Breast epithelium (tissue), 4 donors: ENCODE measurements at regions not wholly inside any gene's neighbourhood (a gene's known extent, or its start where the extent isn't known, plus 50 kb on each side); places are given as distances from the start of the nearest gene placed in this dataset.

Experiments
- DNase-seq, 2 donors: peaks; one replicate each; pipeline ENCODE4 v3.0.0-alpha.2; 2019; ENCODE audit warnings: low spot score in 2 of 2
- H3K27ac ChIP-seq, 2 donors: fragments of 200-600 bp; sonication (generic) in 1 of 2; one replicate each; pipeline ENCODE4 v1.5.1; 2016 to 2019; ENCODE audit warnings: mild to moderate bottlenecking in 1 of 2
- H3K27me3 ChIP-seq, 2 donors: fragments of 200-600 bp; sonication (generic) in 1 of 2; one replicate each; pipeline versions ENCODE4 v1.5.1 to v1.6.0; 2017 to 2019; ENCODE audit warnings: control low read depth in 1 of 2, mild to moderate bottlenecking in 1 of 2
- H3K36me3 ChIP-seq: fragments of 200-600 bp; one replicate; pipeline ENCODE4 v1.5.1; 2019
- H3K4me1 ChIP-seq, 2 donors: fragments of 200-600 bp; sonication (generic); one replicate each; pipeline ENCODE4 v1.5.1; 2016 to 2019; ENCODE audit warnings: control low read depth in 1 of 2
- H3K4me3 ChIP-seq, 3 donors: fragments of 200-600 bp; sonication (generic); 1 replicate in 2 of 3; 2 replicates in 1 of 3; pipeline ENCODE4 v1.5.1; 2016 to 2019; ENCODE audit warnings: mild to moderate bottlenecking in 3 of 3, moderate library complexity in 2 of 3
- H3K9me3 ChIP-seq, 2 donors: fragments of 200-600 bp; sonication (generic) in 1 of 2; one replicate each; pipeline ENCODE4 v1.5.1; 2016 to 2019; ENCODE audit warnings: control low read depth in 1 of 2
- CTCF ChIP-seq, 3 donors: fragments of 450-650 bp; IDR thresholded peaks; one replicate each; pipeline ENCODE4 v1.5.1; 2016 to 2017; ENCODE audit warnings: antibody characterized with exemption in 3 of 3, mild to moderate bottlenecking in 3 of 3, moderate library complexity in 3 of 3
- POLR2A ChIP-seq: fragments of 450-650 bp; IDR thresholded peaks from one replicate; pipeline ENCODE4 v1.6.1; 2016; ENCODE audit warnings: antibody characterized with exemption, mild to moderate bottlenecking, moderate library complexity
- POLR2AphosphoS5 ChIP-seq, 3 donors: sonication (generic); formaldehyde crosslinking; IDR thresholded peaks; one replicate each; pipeline ENCODE4 v1.6.1; 2017; ENCODE audit warnings: antibody characterized with exemption in 3 of 3
- intact Hi-C: fragments of 100-400 bp; cut with DNase I; formaldehyde crosslinking; loops from one replicate; pipeline ENCODE4 v1.15.1; 2023; ENCODE audit warnings: low total_unique reads

- no peaks in the 10 kb centered on the region for H3K27me3 ChIP-seq
- H3K36me3 ChIP-seq, result no peaks in the 10 kb centered on the region
- TF ChIP-seq POLR2AphosphoS5 (IDR thresholded peaks at IDR 0.05) (no peak), POLR2A (no peak), CTCF (IDR thresholded peaks at IDR 0.05) (no peak)
- H3K27ac ChIP-seq, result no peak overlapping the region
- intact Hi-C loops, result loop anchor here (5.0 kb wide), 1 partner anchor 959 kb away; no protein-coding TSS in a partner anchor
- H3K4me3 ChIP-seq, result no peak overlapping the region
- DNase-seq, result no peak
- H3K4me1 ChIP-seq, result no peaks in the 10 kb centered on the region
- H3K9me3 ChIP-seq, result no peaks in the 10 kb centered on the region
Observed at GRCh38 chr9:27653246-27653645, 80.0 kb upstream of the C9orf72 start.

- no peak for DNase-seq
- intact Hi-C loops, result loop anchor here (5.0 kb wide), 1 partner anchor 958 kb away; no protein-coding TSS in a partner anchor
- no peaks in the 10 kb centered on the region for H3K27me3 ChIP-seq
- no peaks in the 10 kb centered on the region for H3K36me3 ChIP-seq
- no peaks in the 10 kb centered on the region for H3K4me1 ChIP-seq
- H3K4me3 ChIP-seq, result no peak overlapping the region
- TF ChIP-seq CTCF (IDR thresholded peaks at IDR 0.05), result no peak
- TF ChIP-seq POLR2AphosphoS5 (IDR thresholded peaks at IDR 0.05), result no peak
- no peak for TF ChIP-seq POLR2A
- H3K9me3 ChIP-seq, result no peaks in the 10 kb centered on the region
- H3K27ac ChIP-seq, result no peak overlapping the region
Observed at GRCh38 chr9:27653957-27654356, 80.7 kb upstream of the C9orf72 start.

GRCh38 chr9:27654629-27655285, 81.5 kb upstream of the C9orf72 start:
- intact Hi-C loops, result loop anchor here (5.0 kb wide), 1 partner anchor 958 kb away; no protein-coding TSS in a partner anchor

GRCh38 chr9:27655441-27655840, 82.2 kb upstream of the C9orf72 start:
- H3K9me3 ChIP-seq, result no peaks in the 10 kb centered on the region
- no peaks in the 10 kb centered on the region for H3K4me1 ChIP-seq

More at GRCh38 chr9:27654629-27655285, 81.5 kb upstream of the C9orf72 start:
- Histone ChIP-seq H3K27me3 (no peaks in the 10 kb centered on the region), H3K9me3 (no peaks in the 10 kb centered on the region), H3K27ac (no peak overlapping the region), H3K36me3 (no peaks in the 10 kb centered on the region), H3K4me3 (no peak overlapping the region), H3K4me1 (no peaks in the 10 kb centered on the region)
- TF ChIP-seq POLR2AphosphoS5 (IDR thresholded peaks at IDR 0.05) (no peak), POLR2A (no peak), CTCF (IDR thresholded peaks at IDR 0.05) (no peak)
- DNase-seq, result no peak

More at GRCh38 chr9:27655441-27655840, 82.2 kb upstream of the C9orf72 start:
- H3K36me3 ChIP-seq, result no peaks in the 10 kb centered on the region
- TF ChIP-seq POLR2AphosphoS5 (IDR thresholded peaks at IDR 0.05), result no peak
- no peak for TF ChIP-seq POLR2A
- TF ChIP-seq CTCF (IDR thresholded peaks at IDR 0.05), result no peak
- H3K27me3 ChIP-seq, result no peaks in the 10 kb centered on the region
- H3K4me3 ChIP-seq, result no peak overlapping the region
- intact Hi-C loops, result no loop called here
- H3K27ac ChIP-seq, result no peak overlapping the region
- DNase-seq, result no peak
